CD4-positive, alpha-beta T cell treated with Interleukin-6 for 4 hours (primary cell): ENCODE measurements at regions not wholly inside any gene's neighbourhood (a gene's known extent, or its start where the extent isn't known, plus 50 kb on each side); places are given as distances from the start of the nearest gene placed in this dataset.

ENCODE experiments used
- DNase-seq: peaks from one replicate; pipeline ENCODE4 v3.0.0-alpha.2; 2020; ENCODE audit warnings: mixed read lengths

DNA sequence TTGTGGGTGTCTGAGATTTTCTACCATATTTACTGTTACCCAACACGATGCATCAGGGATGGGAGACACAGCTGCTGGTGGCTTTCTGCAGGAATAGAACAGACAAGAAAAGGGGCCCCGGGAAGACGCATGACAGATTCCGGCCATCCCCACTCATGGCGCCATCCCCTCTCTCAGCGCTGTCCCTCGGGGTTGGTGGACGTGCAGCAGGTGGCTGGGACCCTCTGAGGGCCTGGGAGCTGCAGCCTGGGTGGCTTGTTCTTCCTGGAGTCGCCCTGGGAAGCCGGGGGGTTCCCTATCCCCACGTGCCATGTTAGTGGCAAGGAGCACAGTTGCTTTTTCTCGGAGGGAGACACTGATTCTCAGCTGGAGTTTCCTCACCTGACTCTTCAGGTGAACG, 1123.3 kb downstream of the BRD1 start:
- DNase-seq = no peak

DNA sequence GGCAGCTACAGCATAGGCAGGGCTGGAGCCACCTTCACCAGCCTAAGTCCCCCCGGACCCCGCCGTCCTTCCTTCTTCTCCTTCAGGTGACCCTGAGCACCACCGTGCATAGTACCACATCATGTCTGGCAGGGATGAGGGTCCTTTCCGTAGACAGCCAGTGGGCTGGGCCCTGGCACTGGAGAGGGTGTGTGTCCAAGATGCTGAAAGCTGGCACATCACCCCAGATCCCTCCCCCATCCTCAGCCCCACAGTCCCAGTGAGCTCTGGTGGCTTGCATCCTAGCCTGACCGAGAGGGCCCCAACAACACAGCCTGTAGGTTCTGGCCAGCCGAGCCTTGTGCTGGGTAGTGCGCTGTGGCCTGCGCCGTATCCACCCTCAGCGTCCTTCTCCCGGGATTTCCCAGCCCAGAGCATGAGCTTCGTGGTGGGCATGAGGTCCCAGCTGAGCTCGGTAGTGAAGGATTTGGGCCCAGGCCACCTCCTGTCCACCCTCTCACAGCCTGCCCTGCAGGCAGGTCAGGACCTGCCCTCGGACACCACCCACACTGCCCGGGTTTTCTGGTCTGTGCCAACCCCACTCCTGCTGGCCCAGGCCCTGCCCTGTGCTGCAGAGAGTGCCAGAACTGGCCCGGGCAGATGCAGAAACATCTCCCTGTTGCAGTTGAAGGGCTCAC, 1124.3 kb downstream of the BRD1 start:
- no peak for DNase-seq

DNA sequence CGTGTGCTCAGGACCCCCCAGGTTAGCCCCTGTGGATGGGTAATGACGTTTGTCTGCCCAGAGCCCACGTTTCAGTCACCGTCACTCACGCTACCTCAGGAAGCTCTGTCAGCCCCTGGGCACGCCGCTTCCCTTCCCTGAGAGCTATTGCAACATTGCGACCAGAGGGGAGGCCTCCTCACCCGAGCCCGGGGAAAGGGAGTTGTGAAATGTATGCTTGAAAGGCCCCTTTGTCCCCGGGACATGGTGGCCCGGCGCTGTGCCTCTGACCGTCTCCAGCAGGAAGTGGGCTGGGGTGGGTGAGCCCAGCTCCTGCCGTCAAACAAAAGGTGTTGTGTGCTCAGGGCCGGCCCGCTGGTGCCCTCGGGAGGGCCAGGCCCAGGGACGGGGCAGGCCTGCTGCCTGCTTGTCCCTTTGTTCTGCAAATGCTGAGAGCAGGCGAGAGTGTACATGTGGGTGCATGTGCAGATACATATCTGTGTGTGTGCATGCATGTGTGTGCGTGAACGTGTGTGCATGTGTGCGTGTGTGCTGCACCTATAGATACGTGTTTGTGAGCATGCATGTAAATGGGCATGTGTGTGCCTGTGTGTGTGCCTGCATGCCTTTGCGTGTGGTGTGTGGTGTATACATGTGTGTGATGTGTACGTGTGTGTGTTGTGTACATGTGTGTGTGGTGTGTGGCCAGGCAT, 1125.0 kb downstream of the BRD1 start:
- no peak for DNase-seq

DNA sequence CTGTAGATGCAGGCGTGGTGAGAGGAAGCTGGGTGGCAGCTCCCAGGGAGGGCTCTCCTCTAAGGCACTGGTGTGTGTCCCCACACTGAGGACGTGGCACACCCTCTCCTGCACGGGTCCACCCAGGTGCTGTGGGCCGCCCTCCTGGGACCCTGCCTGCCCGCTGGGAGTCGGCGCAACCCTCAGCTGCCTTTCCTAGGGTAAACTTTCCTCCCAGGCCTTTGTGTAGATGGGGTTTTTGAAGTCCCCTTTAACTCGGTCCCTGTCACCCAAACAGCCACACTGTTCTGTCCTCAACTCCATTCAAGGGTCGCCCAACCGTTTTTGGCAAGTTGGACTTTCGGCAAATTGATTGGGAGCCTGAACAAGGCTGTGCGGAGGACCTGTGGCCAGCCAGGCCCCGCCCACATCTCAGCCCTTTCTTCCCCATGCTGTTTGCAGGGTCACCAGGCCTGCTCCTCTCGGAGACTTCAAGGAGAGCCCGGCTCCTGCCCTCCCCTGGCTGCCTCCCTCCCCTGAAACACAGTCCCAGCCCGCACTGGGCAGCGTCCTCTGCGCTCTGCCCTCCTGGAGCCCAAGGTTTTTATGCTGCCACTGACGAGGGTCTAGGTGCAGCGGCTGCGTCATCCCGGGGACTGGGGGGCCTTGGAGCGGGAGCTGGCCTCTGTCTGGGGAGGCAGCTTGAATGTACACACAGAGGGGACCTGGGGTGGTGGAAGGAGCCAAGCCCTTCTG, 1126.2 kb downstream of the BRD1 start:
- DNase-seq = no peak

DNA sequence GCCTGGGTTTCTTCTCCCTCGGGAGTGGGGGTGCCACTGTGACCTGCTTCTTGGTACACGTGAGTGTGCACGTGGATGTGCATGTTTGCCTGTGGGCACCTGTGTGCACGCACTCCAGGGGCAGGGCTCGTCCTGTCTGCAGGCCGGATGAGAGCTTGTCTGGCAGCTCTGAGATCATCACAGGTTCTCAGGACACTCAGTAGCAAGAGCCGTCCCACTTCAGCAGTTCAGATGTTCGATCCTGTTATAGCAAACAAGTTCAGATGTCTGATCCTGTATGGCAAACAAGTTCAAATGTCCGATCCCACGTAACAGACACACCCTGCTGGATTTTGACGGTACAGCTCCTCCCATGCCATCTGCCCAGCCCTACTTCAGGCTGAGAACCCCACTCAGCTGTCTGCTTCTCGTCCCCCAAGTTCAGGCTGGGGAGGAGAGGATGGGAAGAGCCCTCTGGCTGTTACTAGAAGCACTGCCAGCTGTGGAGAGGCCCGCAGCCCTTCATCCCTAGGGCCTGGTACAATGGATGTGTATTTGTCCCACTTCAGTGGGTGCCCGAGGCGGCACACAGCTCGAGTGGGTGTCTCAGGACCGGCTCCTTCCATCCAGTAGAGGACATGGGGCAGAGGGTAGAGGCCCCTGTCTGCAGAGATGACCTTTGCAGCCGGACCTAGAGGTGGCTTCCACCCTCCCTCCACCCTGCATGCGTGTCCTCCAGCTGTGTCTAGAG, 1126.9 kb downstream of the BRD1 start:
- DNase-seq = no peak

DNA sequence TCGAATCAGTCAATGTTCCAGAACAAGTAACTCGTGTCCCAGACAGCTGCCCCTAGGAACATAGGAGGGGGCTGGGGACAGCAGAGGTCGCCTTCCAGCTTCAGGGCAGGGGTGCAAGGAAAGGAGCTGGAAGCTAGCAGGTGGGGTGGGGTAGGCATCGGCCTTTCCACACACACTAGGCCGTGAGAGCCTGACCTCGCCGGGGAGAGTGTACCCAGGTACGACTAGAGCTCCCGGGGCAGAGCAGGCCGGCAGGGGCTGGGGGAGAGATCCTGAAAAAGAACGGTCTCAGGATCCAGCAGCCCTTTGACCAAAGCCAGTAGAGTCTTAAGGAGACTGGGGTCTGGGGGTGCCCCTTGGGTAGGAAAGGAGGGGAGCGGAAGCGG, 1127.5 kb downstream of the BRD1 start:
- no peak for DNase-seq

DNA sequence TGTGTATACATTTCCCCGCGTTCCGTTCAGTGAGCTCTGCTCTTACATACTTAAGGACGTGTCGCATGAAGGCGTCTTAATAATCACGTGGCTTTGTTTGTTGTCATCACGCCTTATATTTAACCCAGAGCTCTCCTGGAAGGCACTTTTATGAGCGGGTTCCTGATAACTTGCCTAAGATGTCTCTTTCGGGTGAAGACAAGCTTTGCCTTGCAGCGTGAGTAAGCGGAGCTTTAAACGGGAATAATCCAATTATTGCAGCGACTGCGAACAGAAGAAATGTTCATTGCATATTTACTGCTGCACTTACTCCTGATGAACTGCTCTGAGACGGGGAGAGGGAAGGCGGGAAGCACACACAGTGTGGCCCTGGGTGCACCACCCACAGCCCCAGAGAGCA, 1128.2 kb downstream of the BRD1 start:
- DNase-seq = no peak

DNA sequence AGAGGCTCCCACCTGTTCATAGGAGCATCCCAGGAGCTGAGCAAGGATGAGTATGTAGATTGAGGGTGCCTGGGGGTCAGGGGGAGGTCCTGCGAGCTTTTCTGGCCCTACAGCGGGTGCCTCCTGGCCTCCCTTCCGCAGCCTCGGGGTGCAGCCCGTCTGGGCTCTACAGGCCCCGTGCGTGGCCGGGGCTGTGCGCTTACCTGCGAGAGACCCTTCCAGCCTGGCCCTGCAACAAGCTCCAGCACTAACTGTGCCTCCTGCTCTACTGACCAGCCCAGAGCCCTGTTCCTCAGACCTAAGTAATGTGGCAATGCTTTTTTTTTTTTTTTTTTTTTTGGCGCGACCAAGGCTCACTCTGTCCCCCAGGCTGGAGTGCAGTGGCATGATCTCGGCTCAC, 1129.1 kb downstream of the BRD1 start:
- DNase-seq = no peak

DNA sequence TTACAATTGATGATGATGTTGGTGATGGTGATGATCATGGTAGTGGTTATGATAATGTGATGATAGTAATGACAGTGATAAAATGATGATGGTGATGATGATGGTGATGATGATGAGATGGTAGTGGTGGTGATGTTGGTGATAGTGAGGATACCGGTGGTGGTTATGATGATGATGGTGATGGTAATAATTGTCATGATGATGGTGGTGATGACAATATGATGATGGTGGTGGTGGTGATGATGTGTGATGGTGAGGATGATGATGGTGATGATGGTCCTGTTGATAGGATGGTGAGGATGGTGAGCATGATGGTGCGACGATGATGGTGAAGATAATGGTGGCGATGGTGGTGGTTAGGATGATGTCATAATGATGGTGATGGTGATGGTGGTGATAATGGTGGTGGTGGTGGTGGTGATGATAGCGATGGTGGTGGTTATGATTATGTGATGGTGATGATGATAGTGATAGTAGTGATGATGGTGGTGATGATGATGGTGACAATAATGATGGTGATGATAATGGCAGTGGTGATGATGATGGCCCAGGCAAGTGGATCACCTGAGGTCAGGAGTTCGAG, 1129.9 kb downstream of the BRD1 start:
- DNase-seq = no peak

DNA sequence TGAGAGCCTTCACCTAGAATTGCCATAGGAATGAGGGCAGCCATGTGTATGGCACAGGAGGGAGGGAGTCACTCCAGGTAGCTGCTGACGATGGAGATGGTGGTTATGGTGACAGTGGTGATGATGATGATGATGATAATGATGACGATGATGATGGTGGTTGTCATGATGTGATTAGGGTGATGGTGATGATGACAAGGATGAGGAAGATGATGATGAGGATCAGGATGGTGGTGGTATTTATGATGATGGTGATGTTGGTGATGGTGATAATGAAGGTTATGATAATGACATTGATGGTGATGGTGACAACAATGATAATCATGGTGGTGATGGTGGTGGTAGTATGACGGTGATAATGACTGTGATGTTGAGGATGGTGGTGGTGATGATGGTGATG, 1130.5 kb downstream of the BRD1 start:
- DNase-seq = no peak

DNA sequence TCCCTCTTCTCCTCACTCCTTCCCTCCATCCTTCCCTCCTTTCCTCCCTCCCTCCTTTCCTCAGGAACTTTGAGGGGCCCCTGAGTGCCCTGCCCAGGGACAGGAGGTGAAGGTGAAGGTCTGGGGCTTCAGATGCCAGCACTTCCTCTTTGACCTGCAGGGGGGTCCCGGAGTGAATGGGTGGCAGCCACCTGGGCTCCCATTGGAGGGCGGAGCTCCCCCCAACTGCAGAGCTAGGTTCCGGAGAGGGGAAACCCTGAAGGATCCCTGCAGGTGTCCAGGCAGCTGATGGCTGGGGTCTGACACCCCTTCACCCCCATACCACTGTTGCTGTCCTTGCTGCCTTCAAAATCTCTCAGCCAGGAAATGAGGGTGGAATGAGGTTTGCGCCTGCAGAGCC, 1131.3 kb downstream of the BRD1 start:
- DNase-seq = no peak

DNA sequence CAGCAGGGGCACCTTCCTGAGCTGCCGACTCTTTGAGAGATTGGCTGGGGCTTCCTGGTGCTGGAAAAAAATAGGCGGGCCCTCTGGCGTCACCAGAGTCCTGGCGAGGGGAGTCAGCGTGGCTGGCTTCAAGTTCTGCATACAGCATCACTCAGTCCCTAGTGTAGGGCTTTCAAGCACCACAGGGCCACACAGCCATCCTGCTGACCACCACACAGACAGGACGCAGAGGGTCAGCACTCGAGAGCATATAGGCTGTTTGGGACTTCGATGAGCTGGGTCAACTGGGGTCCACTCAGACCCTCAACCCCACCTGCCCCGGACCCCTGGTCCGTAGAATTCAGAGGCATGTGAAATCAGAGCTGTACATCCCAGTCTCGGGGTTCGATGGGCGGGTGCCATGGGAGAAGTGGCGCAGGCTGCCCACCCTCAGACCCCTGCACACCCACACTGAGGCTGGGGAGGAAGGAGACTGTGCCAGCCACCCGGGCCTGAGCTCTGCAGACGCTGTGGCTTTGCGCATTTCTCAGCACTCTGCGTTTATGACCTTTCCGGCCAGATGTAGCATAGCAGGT, 1131.9 kb downstream of the BRD1 start:
- DNase-seq = no peak

DNA sequence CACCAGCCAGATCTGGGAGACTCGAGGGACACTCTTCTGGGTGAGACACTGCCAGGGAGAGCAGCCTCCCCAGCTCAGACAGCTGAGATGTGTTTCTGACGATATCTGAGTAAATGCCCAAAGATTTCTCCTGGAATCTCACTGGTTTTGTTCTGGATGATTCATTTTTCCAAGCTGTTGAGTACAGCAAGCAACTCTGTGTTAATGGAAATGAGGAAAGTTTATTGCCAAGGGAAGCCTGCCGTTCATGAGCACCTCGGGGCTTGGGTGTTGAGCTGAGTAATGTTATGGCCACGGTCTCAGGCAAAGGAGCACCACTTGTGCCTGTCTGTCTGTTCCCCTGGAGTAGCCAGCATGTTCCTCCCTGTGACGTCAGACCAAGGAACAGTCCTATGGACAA, 1132.4 kb downstream of the BRD1 start:
- DNase-seq = no peak

DNA sequence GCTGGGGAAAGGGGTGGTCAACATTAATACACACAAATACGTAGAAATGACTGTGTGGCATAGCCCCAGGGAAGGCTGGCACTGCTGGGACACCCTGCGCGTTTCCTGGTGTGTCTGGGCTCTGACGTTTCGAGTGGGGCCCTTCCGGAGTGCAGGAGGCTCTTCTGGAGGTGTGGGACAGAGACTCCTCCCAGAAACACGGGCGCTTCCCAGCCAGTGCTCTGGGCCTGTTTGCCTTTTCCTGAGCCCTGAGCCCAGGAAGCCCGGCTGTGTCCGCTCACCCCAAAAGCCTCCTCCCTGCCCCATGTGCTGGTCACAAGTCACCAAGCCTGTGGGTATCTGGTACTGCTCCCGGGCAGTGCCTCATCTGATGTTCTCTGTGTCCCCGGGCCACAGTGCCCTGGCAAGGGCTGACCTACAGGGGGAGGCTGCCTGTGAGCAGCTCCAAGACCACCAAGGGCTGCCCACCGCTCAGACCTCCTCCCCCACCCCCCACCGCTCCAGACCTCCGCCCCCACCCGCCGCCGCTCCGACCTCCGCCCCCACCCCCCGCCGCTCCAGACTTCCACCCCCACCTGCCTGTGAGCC, 1133.3 kb downstream of the BRD1 start:
- DNase-seq = no peak

DNA sequence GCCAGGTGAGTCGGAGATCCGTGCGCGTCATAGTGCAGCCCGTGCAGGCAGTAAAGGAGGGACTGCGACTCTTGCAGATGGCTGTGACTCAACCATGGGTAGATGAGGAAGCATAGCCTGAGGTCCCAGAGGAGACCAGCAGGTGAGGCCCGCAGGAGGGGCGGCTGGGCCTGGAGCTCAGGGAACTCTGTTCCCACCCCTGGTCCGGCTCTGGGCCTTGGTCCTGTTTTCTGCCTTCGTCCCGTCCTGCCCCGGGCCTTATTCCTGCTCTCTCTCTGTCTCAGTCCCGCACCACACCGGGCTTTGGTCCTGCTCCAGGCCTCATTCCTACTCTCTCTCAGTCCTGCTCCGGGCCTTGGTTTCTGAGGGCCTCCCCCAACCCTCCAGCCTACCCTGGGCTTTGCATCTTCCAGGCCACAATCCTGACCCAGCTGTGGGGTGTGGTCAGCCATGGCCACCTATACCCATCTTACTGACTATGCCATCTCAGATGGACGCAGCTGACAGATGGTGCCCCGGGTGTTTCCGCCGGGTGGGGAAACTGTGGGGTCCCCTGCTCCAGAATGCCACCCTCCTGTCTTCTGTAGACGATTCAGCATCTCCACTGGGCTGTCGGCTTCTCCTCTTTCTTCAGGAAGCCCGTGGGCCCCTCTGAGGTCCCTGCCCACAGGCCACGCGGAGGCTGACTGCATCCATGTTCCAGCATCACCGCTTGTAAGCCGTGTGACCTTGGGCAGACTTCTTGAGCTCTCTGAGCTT, 1134.1 kb downstream of the BRD1 start:
- no peak for DNase-seq

DNA sequence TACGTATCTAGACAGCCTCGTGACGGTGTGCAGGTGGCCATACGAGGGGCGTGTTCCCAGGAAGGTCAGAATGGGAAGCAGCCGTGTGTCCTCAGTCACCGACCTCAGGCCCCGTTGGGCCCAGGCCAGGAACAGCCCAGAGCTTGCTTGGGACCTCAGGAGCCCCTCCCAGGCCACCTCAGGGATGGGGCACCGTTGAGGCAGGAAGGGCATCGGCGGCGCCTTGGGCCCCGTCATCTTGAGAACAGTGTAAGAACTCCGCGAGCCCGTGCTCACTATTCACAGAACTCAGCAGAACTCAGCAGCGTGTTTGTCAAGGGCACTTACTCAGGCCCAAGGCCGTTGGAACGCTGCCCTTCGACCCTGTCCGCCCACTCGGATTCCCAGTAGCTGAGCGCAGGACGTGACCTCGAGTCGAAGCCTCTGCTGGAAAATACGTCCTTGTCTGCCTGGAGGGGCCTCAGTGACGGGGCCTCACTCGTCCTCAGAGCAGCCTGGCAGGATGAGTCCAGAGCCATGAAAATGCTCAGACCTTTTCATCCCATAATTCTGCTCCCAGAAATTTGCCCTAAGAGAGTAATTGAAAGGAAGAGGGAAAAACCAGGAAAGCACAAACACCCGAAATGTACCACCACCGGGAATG, 1134.8 kb downstream of the BRD1 start:
- no peak for DNase-seq

DNA sequence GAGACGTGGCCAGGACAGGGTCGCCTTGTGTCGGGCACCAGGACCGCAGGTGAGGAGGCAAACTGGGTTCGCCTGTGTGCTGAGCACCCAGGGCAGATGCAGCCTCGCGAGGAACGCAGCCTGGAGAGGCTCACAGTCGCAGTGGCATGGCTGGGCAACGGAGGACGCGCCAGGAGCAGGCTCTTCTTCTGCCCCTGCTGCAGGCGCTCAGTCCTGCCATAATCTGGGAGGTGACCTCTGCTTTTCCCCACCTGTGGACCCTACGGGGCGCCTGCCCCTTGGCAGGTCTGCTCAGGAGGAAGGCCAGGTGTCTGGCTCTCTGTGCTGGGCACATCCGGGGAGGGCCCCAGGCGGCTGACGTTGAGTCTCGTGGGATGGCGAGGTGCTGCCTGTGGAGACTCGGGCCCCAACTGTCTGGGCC, 1136.2 kb downstream of the BRD1 start:
- DNase-seq = no peak

DNA sequence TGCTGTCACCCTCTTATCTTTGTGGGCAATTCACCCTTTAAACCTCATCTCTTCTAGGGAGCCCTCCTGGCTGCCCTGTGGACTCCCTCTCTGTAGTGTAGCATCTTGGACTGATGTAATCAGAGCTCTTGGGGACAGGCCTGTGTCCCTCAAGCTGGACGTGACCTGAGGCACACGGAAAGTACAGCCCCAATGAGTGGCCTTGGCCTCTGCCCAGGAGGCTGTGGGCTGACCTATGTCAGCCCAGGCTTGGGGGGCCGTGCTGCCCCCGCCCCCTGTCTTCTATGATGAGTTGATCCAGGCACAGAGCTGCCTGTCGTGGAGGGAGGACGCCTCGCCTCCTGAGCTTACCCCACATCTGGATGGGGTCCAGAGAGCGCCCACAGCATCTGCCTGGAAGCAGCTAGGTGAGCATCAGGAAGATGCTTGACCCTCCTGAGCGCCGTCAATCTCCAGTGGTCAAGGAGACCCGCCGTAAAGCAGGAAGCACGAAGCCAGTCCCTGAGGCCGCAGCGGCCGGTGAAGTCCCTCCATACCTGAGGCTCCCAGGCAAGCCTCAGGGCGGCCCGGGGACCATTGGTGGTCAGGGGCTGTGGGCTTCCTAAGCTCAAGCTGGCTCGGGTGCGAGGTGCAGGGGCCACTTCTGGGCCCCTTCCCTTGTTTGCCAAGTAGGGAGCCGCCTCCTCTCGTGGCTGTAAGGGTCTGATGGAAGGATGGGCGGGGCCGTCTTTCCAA, 1136.9 kb downstream of the BRD1 start:
- DNase-seq = no peak

DNA sequence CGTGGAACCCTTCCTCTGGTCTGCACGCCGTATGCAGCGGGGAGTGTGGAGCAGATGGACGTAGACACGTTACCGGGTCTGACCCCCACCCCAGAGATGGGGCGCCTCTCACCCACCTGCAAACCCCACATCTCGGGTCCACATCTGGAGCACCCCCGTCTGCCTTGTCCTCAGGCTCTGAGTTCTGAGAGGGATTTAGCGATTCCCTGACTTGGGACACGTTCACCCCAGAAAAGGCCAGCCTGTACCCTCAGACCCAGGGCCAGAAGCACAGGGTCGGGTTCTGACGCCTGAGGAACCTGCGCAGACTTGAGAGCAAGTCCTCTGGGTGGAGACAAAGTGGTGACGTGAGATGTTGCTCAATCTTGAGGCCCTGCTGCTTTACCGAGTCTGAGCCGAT, 1138.5 kb downstream of the BRD1 start:
- DNase-seq = no peak

DNA sequence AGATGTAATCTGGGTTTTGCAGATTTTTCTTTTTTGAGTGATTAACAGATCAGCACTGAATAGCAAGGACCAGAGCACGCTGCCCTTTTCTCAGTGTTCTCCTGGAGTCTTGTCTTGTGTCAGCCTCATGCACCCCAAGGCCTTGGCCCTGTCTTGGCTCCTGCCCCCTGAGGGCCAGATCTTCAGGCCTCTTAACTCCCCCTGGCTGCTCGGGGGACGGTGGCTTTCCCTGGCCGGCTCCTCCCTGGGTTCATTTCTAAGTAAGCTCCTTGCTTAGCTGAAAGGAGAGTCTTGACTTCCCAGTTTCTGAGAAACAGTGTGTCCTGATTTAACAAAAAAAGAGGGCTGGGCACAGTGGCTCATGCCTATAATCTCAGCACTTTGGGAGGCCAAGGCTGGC, 1139.3 kb downstream of the BRD1 start:
- DNase-seq = no peak
